Stomach (tissue), 4 donors: ENCODE measurements at regions not wholly inside any gene's neighbourhood (a gene's known extent, or its start where the extent isn't known, plus 50 kb on each side); places are given as distances from the start of the nearest gene placed in this dataset.

ENCODE experiments used
- CTCF ChIP-seq, 7 experiments: fragments of 450-650 bp in 4 of 7; fragments of 200-600 bp in 3 of 7; sonication (generic) in 3 of 7; IDR thresholded peaks; one replicate each; pipeline ENCODE4 v1.5.1; 2016 to 2019; ENCODE audit warnings: antibody characterized with exemption in 7 of 7, control low read depth in 2 of 7, mild to moderate bottlenecking in 1 of 7
- EP300 ChIP-seq: sonication (generic); formaldehyde crosslinking; IDR thresholded peaks from one replicate; pipeline ENCODE4 v1.6.1; 2017; ENCODE audit warnings: antibody characterized with exemption
- POLR2A ChIP-seq, 4 donors: fragments of 450-650 bp; IDR thresholded peaks; one replicate each; pipeline ENCODE4 v1.6.1; 2016; ENCODE audit warnings: antibody characterized with exemption in 4 of 4, control low read depth in 2 of 4, mild to moderate bottlenecking in 1 of 4, moderate library complexity in 1 of 4
- POLR2AphosphoS5 ChIP-seq, 3 donors: sonication (generic); formaldehyde crosslinking; IDR thresholded peaks; one replicate each; pipeline ENCODE4 v1.6.1; 2016; ENCODE audit warnings: antibody characterized with exemption in 3 of 3

DNA sequence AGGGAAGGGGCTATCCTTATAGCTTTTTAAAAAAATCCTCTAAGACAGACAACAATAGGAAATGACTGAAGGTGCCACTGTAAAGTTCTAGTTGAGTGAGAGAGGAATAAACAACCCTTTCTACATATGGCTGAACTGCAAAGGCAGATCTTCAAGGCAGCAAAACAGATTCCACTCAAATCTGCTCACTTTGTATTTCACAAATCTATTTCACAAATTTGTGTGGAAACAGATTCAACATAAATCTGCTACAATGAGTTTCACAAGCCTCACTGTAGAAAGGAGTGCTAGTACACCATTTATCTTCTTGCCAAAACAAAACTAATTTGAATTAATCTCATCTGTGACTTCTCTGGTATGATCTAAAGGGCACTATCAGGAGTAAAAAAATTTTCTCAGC, 451.3 kb downstream of the PLA2G4A start:
- TF ChIP-seq CTCF (IDR thresholded peaks at IDR 0.05) = no peak
- no peak for TF ChIP-seq POLR2AphosphoS5 (IDR thresholded peaks at IDR 0.05)
- TF ChIP-seq POLR2A (IDR thresholded peaks at IDR 0.05) = no peak
- no peak for TF ChIP-seq EP300
